ENCODE measurements at regions not wholly inside any gene's neighbourhood (a gene's known extent, or its start where the extent isn't known, plus 50 kb on each side); places are given as distances from the start of the nearest gene placed in this dataset.

GRCh38 chr4:58809948-58810347 is 1699.8 kb upstream of the IGFBP7 start:
- TF ChIP-seq CTCF (IDR thresholded peaks at IDR 0.05) = no peak
- no peaks in the 10 kb centered on the region for H3K27me3 Mint-ChIP-seq (ENCODE audit: low read depth, poor library complexity)
- no peak for DNase-seq

GRCh38 chr4:58809366-58809765 is 1699.2 kb upstream of the IGFBP7 start:
- H3K9me3 Mint-ChIP-seq = no peaks in the 10 kb centered on the region
- no peak for TF ChIP-seq CTCF (IDR thresholded peaks at IDR 0.05)

More at GRCh38 chr4:58809948-58810347, 1699.8 kb upstream of the IGFBP7 start:
- no peaks in the 10 kb centered on the region for H3K36me3 Mint-ChIP-seq (ENCODE audit: low read depth)
- H3K27ac Mint-ChIP-seq = no peak overlapping the region
- H3K4me1 Mint-ChIP-seq = no peaks in the 10 kb centered on the region
- H3K9me3 Mint-ChIP-seq = no peaks in the 10 kb centered on the region
- no peak overlapping the region for H3K4me3 Mint-ChIP-seq

GRCh38 chr4:58808817-58809216 is 1698.6 kb upstream of the IGFBP7 start:
- Mint-ChIP-seq H3K27ac (no peak overlapping the region), H3K4me3 (no peak overlapping the region), H3K27me3 (ENCODE audit: low read depth, poor library complexity) (no peaks in the 10 kb centered on the region), H3K4me1 (no peaks in the 10 kb centered on the region), H3K9me3 (no peaks in the 10 kb centered on the region), H3K36me3 (ENCODE audit: low read depth) (no peaks in the 10 kb centered on the region)
- no peak for DNase-seq
- TF ChIP-seq CTCF (IDR thresholded peaks at IDR 0.05) = no peak

More at GRCh38 chr4:58809366-58809765, 1699.2 kb upstream of the IGFBP7 start:
- Mint-ChIP-seq H3K36me3 (ENCODE audit: low read depth) (no peaks in the 10 kb centered on the region), H3K27me3 (ENCODE audit: low read depth, poor library complexity) (no peaks in the 10 kb centered on the region), H3K4me3 (no peak overlapping the region), H3K27ac (no peak overlapping the region), H3K4me1 (no peaks in the 10 kb centered on the region)
- no peak for DNase-seq

- no peak for DNase-seq
- Mint-ChIP-seq H3K27me3 (ENCODE audit: low read depth, poor library complexity) (no peaks in the 10 kb centered on the region), H3K36me3 (ENCODE audit: low read depth) (no peaks in the 10 kb centered on the region), H3K4me3 (no peak overlapping the region), H3K27ac (no peak overlapping the region), H3K9me3 (no peaks in the 10 kb centered on the region), H3K4me1 (no peaks in the 10 kb centered on the region)
- no peak for TF ChIP-seq CTCF (IDR thresholded peaks at IDR 0.05)
These were observed 1697.8 kb upstream of the IGFBP7 start for GRCh38 chr4:58807843-58808615.

- H3K27me3 Mint-ChIP-seq (ENCODE audit: low read depth, poor library complexity) = no peaks in the 10 kb centered on the region
- no peak for DNase-seq
- TF ChIP-seq CTCF (IDR thresholded peaks at IDR 0.05) = no peak
- peaks cover 3% of the 10 kb centered on the region for H3K9me3 Mint-ChIP-seq
- H3K36me3 Mint-ChIP-seq (ENCODE audit: low read depth) = no peaks in the 10 kb centered on the region
- no peak overlapping the region for H3K27ac Mint-ChIP-seq
- H3K4me1 Mint-ChIP-seq = no peaks in the 10 kb centered on the region
- no peak overlapping the region for H3K4me3 Mint-ChIP-seq
These were observed 1666.4 kb upstream of the IGFBP7 start for GRCh38 chr4:58776627-58777026.

GRCh38 chr4:58767598-58767997 is 1657.4 kb upstream of the IGFBP7 start:
- no peaks in the 10 kb centered on the region for H3K9me3 Mint-ChIP-seq
- TF ChIP-seq CTCF (IDR thresholded peaks at IDR 0.05) = no peak

More at GRCh38 chr4:58767598-58767997, 1657.4 kb upstream of the IGFBP7 start:
- Mint-ChIP-seq H3K4me1 (no peaks in the 10 kb centered on the region), H3K27ac (no peak overlapping the region), H3K36me3 (ENCODE audit: low read depth) (no peaks in the 10 kb centered on the region), H3K27me3 (ENCODE audit: low read depth, poor library complexity) (no peaks in the 10 kb centered on the region), H3K4me3 (no peak overlapping the region)
- no peak for DNase-seq
